H9 (cell line): ENCODE measurements at regions not wholly inside any gene's neighbourhood (a gene's known extent, or its start where the extent isn't known, plus 50 kb on each side); places are given as distances from the start of the nearest gene placed in this dataset.
"Not testable (repeated sequence)": the region's sequence is repeated elsewhere in the genome, so short reads cannot be mapped to it uniquely, and the experiment has no call there.

Experiments used
- DNase-seq: peaks from one replicate; pipeline ENCODE4 v3.0.0-alpha.2; 2017
- H2AFZ ChIP-seq: one replicate; pipeline ENCODE4 v1.6.1; 2013; ENCODE audit warnings: mild to moderate bottlenecking, low read length, control low read depth, moderate library complexity
- H2AK5ac ChIP-seq: 2 replicates; pipeline ENCODE4 v1.6.1; 2013; ENCODE audit warnings: low read length, control low read depth, mixed read lengths; ENCODE audit not compliant: insufficient read length
- H2BK120ac ChIP-seq: one replicate; pipeline ENCODE4 v1.6.1; 2013; ENCODE audit warnings: low read depth, mild to moderate bottlenecking, low read length, control low read depth, inconsistent platforms; ENCODE audit not compliant: poor library complexity, severe bottlenecking
- H2BK12ac ChIP-seq: 2 replicates; pipeline ENCODE4 v1.6.1; 2013; ENCODE audit warnings: low read length, control low read depth, mixed read lengths, low read depth; ENCODE audit not compliant: insufficient read length
- H2BK15ac ChIP-seq: 2 replicates; pipeline ENCODE4 v1.6.1; 2013; ENCODE audit warnings: low read depth, low read length, control low read depth
- H2BK20ac ChIP-seq: one replicate; pipeline ENCODE4 v1.6.1; 2013; ENCODE audit warnings: low read depth, mild to moderate bottlenecking, low read length, control low read depth, inconsistent platforms; ENCODE audit not compliant: poor library complexity, severe bottlenecking
- H2BK5ac ChIP-seq: 2 replicates; pipeline ENCODE4 v1.6.1; 2013; ENCODE audit warnings: low read length, control low read depth, mixed read lengths; ENCODE audit not compliant: insufficient read length
- H3K14ac ChIP-seq: 2 replicates; pipeline ENCODE4 v1.6.1; 2013; ENCODE audit warnings: low read length, control low read depth; ENCODE audit not compliant: insufficient read depth
- H3K18ac ChIP-seq: 2 replicates; pipeline ENCODE4 v1.6.1; 2013; ENCODE audit warnings: low read depth, mild to moderate bottlenecking, mixed read lengths, low read length, control low read depth; ENCODE audit not compliant: insufficient read length
- H3K23ac ChIP-seq: 2 replicates; pipeline ENCODE4 v1.6.1; 2013; ENCODE audit warnings: low read length, control low read depth, mixed read lengths, low read depth; ENCODE audit not compliant: insufficient read length
- H3K23me2 ChIP-seq: 2 replicates; pipeline ENCODE4 v1.6.1; 2013; ENCODE audit warnings: low read depth, mild to moderate bottlenecking, mixed read lengths, low read length, control low read depth; ENCODE audit not compliant: insufficient read length, poor library complexity, severe bottlenecking
- H3K27ac ChIP-seq: 2 replicates; pipeline ENCODE4 v1.5.1; 2013; ENCODE audit warnings: low read length, control low read depth, mixed read lengths, low read depth; ENCODE audit not compliant: insufficient read length
- H3K27me3 ChIP-seq: 2 replicates; pipeline ENCODE4 v1.6.1; 2013; ENCODE audit warnings: low read length, control low read depth, inconsistent platforms; ENCODE audit not compliant: insufficient read depth
- H3K4ac ChIP-seq: 2 replicates; pipeline ENCODE4 v1.6.1; 2013; ENCODE audit warnings: low read depth, mild to moderate bottlenecking, control low read depth, inconsistent platforms, low read length, moderate library complexity
- H3K4me1 ChIP-seq: 2 replicates; pipeline ENCODE4 v1.6.1; 2013; ENCODE audit warnings: low read length, control low read depth, inconsistent platforms; ENCODE audit not compliant: insufficient read depth
- H3K4me2 ChIP-seq: 2 replicates; pipeline ENCODE4 v1.6.1; 2013; ENCODE audit warnings: low read length, control low read depth, mixed read lengths; ENCODE audit not compliant: insufficient read length, insufficient read depth
- H3K56ac ChIP-seq: 2 replicates; pipeline ENCODE4 v1.6.1; 2013; ENCODE audit warnings: low read depth, mild to moderate bottlenecking, mixed read lengths, low read length, control low read depth; ENCODE audit not compliant: insufficient read length
- H3K79me1 ChIP-seq: 2 replicates; pipeline ENCODE4 v1.6.1; 2013; ENCODE audit warnings: low read depth, mild to moderate bottlenecking, moderate library complexity, low read length, control low read depth, inconsistent platforms; ENCODE audit not compliant: insufficient read depth, poor library complexity, severe bottlenecking
- H3K79me2 ChIP-seq: 2 replicates; pipeline ENCODE4 v1.6.1; 2013; ENCODE audit warnings: low read length, control low read depth, inconsistent platforms; ENCODE audit not compliant: insufficient read depth
- H3K9ac ChIP-seq: 2 replicates; pipeline ENCODE4 v1.6.1; 2013; ENCODE audit warnings: low read length, control low read depth, mixed read lengths; ENCODE audit not compliant: insufficient read length; ENCODE audit errors: extremely low read depth
- H3K9me3 ChIP-seq: one replicate; pipeline ENCODE4 v1.6.1; 2013; ENCODE audit warnings: low read depth, low read length, inconsistent platforms; ENCODE audit not compliant: control insufficient read depth
- H3T11ph ChIP-seq: one replicate; pipeline ENCODE4 v1.6.1; 2013; ENCODE audit warnings: mild to moderate bottlenecking, low read length, control low read depth, inconsistent platforms
- H4K20me1 ChIP-seq: one replicate; pipeline ENCODE4 v1.6.1; 2013; ENCODE audit not compliant: control insufficient read depth, insufficient read length, insufficient read depth
- H4K5ac ChIP-seq: 2 replicates; pipeline ENCODE4 v1.6.1; 2013; ENCODE audit warnings: low read depth, mild to moderate bottlenecking, mixed read lengths, low read length, control low read depth; ENCODE audit not compliant: insufficient read length
- H4K8ac ChIP-seq: replicated peaks from 2 replicates; pipeline ENCODE4 v1.6.1; 2013; ENCODE audit warnings: low read length, control low read depth, mixed read lengths, low read depth; ENCODE audit not compliant: insufficient read length
- H4K91ac ChIP-seq: 2 replicates; pipeline ENCODE4 v1.6.1; 2013; ENCODE audit warnings: low read depth, mild to moderate bottlenecking, moderate library complexity, mixed read lengths, low read length, control low read depth; ENCODE audit not compliant: insufficient read length
- H3K27ac Mint-ChIP-seq, 3 experiments: 2 replicates in 2 of 3; 3 replicates in 1 of 3; pipeline ENCODE4 v1.8.0; 2020 to 2021; ENCODE audit warnings: mixed read lengths in 3 of 3, mild to moderate bottlenecking in 1 of 3, moderate library complexity in 1 of 3
- H3K27me3 Mint-ChIP-seq: 2 replicates; pipeline ENCODE4 v1.8.0; 2021; ENCODE audit warnings: low read depth, mild to moderate bottlenecking, moderate library complexity, mixed read lengths
- H3K36me3 Mint-ChIP-seq, 3 experiments: 2 replicates in 2 of 3; 3 replicates in 1 of 3; pipeline ENCODE4 v1.8.0; 2020 to 2021; ENCODE audit warnings: low read depth in 3 of 3, mixed read lengths in 3 of 3; ENCODE audit not compliant: insufficient read depth in 1 of 3
- H3K4me1 Mint-ChIP-seq, 2 experiments: 2 replicates each; pipeline ENCODE4 v1.8.0; 2020; ENCODE audit warnings: mixed read lengths in 2 of 2
- H3K4me3 Mint-ChIP-seq, 2 experiments: 2 replicates in 1 of 2; 3 replicates in 1 of 2; pipeline ENCODE4 v1.8.0; 2020 to 2021; ENCODE audit warnings: mild to moderate bottlenecking in 2 of 2, mixed read lengths in 2 of 2, moderate library complexity in 1 of 2
- H3K9me3 Mint-ChIP-seq, 2 experiments: 2 replicates in 1 of 2; 3 replicates in 1 of 2; pipeline ENCODE4 v1.8.0; 2020; ENCODE audit warnings: mild to moderate bottlenecking in 2 of 2, mixed read lengths in 2 of 2, moderate library complexity in 1 of 2
- WGBS: extraction: QIAGEN DNeasy Blood & Tissue Kit; methylation state at CpG from one replicate; pipeline ENCODE4 v1.1.7; 2013; ENCODE audit warnings: missing lambda C conversion rate, low lambda C conversion rate, mixed read lengths; ENCODE audit not compliant: insufficient read length; ENCODE audit errors: extremely low coverage; 5-methylcytosine and 5-hydroxymethylcytosine counted together

DNA sequence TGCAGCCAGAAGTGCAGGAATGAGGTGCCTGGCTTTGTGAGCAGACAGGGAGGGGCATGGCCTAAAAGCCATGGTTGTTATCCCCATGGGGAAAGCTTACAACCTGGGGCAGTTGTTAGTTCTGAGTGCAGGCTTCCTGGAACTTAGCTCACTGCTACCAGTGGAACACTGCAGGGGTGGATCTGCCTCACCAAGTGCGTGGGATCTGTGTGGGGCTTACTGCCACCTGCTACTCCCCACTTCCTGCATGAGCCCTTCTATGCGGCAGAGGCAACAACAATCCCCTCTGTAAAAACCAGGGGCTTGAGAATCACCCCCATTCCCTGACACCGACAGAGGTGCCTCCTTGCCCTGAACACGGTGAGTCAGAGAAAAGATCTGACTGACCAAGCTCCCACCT is 174.6 kb downstream of the SPIN4 start:
- H4K20me1 ChIP-seq, H3K27ac ChIP-seq, H3K56ac ChIP-seq, H2BK20ac ChIP-seq, H3K9ac ChIP-seq, H3K27ac Mint-ChIP-seq, H2AK5ac ChIP-seq, H3K23me2 ChIP-seq, H2BK120ac ChIP-seq, H3K36me3 Mint-ChIP-seq, H3K27me3 Mint-ChIP-seq, H4K5ac ChIP-seq, H3K14ac ChIP-seq, H3K23ac ChIP-seq, H4K8ac ChIP-seq, H3K9me3 Mint-ChIP-seq, H3K4me2 ChIP-seq, H3K4ac ChIP-seq, H3K27me3 ChIP-seq, H4K91ac ChIP-seq, H2AFZ ChIP-seq, H2BK12ac ChIP-seq, H3T11ph ChIP-seq, H3K4me3 Mint-ChIP-seq, H3K4me1 Mint-ChIP-seq, H3K9me3 ChIP-seq, H3K18ac ChIP-seq, H2BK5ac ChIP-seq, H2BK15ac ChIP-seq, H3K4me1 ChIP-seq, H3K79me1 ChIP-seq, DNase-seq, H3K79me2 ChIP-seq: not testable (repeated sequence)
- WGBS = no CpG with 5 or more reads among the region's 4 CpGs

DNA sequence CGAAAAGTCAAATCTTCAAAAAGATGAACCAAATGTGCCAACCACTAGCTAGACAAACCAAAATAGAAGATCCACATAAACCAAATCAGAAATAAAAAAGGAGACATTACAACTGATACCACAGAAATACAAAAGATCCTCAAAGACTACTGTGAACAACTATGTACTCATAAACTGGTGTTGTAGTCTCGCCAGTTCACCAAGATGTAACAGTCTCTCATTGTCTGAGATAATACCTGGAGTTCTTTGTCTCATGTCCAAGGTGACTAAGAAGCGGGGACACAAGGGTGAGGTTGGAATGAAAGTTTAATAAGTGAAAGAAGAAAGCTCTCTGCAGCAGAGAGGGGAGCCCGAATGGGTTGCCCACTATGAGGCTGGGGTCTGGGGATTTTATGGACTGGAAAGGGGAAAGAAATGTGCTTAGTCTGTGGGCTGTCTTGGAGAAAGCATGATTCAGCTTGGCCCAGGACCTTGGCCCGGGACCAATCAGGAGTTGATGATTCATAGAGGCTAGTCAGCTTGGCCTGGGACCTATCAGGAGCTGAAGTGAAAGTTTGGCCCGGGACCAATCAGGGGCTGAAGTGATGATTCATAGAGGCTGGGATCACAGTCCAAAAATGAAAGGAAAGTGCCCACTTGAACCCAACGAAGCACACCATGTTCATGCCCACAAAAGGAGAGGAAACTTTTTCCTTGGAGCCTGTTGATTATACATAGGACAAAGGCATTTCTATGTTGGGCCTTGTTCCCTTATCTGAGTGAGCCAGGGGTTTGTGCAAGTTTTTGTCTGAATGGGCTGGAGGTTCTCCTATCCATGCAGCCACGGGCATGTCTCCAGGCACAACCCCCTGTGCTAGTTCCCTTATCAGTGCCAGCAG is 177.1 kb downstream of the SPIN4 start:
- H4K8ac ChIP-seq, H2BK12ac ChIP-seq, H3K27ac Mint-ChIP-seq: not testable (repeated sequence)

More for the DNA sequence above, 177.1 kb downstream of the SPIN4 start:
- H3K27me3 Mint-ChIP-seq, H2BK120ac ChIP-seq, H4K91ac ChIP-seq, H3K27me3 ChIP-seq, H3K4me1 Mint-ChIP-seq, H2AK5ac ChIP-seq, H3K56ac ChIP-seq, H3T11ph ChIP-seq, H3K23me2 ChIP-seq, H4K20me1 ChIP-seq, H3K36me3 Mint-ChIP-seq, H3K27ac ChIP-seq, H3K9me3 Mint-ChIP-seq, H3K9me3 ChIP-seq, DNase-seq, H3K4me3 Mint-ChIP-seq, H2BK5ac ChIP-seq, H3K23ac ChIP-seq, H2BK15ac ChIP-seq, H3K79me2 ChIP-seq, H3K18ac ChIP-seq, H2AFZ ChIP-seq, H3K4me2 ChIP-seq, H3K14ac ChIP-seq, H3K79me1 ChIP-seq, H3K9ac ChIP-seq, H3K4ac ChIP-seq, H2BK20ac ChIP-seq, H3K4me1 ChIP-seq, H4K5ac ChIP-seq: not testable (repeated sequence)
- WGBS = no CpG with 5 or more reads among the region's 8 CpGs
